ENCODE measurements at regions not wholly inside any gene's neighbourhood (a gene's known extent, or its start where the extent isn't known, plus 50 kb on each side); places are given as distances from the start of the nearest gene placed in this dataset.

DNA sequence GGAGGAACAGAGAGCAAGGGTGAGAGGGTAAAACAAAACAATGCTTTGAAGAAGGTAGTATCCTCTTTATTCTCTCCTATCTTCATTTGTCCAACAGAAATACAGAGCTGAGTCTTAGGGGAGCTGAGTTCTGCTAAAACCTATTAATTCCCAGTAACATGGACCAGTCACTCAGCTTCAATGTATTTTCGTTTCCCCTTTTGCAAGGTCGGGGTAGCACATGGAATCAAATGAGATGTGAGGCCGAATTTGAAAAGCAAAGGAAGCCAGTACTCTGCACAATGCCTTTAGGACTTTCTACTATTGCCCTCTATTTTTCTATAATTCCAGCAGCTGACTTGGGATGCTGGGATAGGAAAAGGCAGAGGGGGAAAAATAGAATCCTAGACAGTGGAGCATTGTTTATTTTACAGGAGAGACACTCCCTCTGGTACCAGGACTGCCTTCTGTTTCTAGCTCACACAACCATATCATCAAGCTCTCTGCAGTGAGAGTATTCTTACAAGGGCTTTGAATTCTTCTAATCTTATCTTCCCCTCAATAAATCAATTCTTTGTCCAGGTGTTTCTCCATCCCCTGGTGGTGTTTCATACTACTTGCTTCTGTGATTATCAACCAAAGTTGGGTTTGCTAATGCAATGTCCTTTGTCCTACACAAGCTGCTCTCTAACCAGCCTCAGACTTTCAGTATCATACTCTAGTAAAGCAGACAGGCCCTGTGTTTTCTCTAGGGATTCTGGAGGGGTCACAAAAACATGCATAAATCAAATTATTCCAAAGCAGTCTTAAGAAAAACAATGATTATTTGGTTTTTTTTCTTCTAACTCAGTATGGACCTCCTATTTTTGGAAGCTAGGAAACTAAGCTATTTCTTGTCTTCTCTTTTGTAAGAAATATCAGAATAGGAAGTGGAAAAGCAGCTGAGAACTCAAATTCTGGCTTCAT is 341.5 kb downstream of the OSTF1 start:
- Histone ChIP-seq H2AFZ (ENCODE audit: low read depth, low read length, poor library complexity, severe bottlenecking) (no peak overlapping the region), H3K79me2 (ENCODE audit: insufficient read depth, low read length) (no peaks in the 10 kb centered on the region), H3K9me3 (ENCODE audit: control insufficient read depth in 1 of 2, insufficient read depth in 1 of 2, low read depth in 1 of 2, low read length in 2 of 2) (no peaks in the 10 kb centered on the region), H3K36me3 (ENCODE audit: control insufficient read depth in 1 of 2, insufficient read depth in 2 of 2, low read length in 2 of 2) (no peaks in the 10 kb centered on the region), H3K9ac (ENCODE audit: low read length) (no peak overlapping the region), H3K27ac (ENCODE audit: low read depth, low read length) (no peak overlapping the region), H3K27me3 (ENCODE audit: insufficient read depth, low read length) (peaks cover 18% of the 10 kb centered on the region), H3K4me3 (replicated peaks in 1 of 2; ENCODE audit: low read depth in 1 of 2, low read length in 2 of 2) (no peak overlapping the region), H3K4me1 (ENCODE audit: control insufficient read depth in 1 of 2, insufficient read depth in 2 of 2, low read length in 2 of 2) (no peaks in the 10 kb centered on the region), H3K4me2 (ENCODE audit: low read length) (no peak overlapping the region), H4K20me1 (ENCODE audit: insufficient read depth) (no peaks in the 10 kb centered on the region), H3K9me2 (ENCODE audit: insufficient read depth) (no peaks in the 10 kb centered on the region)
- CTCF ChIA-PET, result no interaction called here
- no peak for TF ChIP-seq POLR2AphosphoS5 (IDR thresholded peaks at IDR 0.05; ENCODE audit: low read depth, low read length)
- TF ChIP-seq EZH2phosphoT487 (IDR thresholded peaks at IDR 0.05; ENCODE audit: borderline replicate concordance), result no peak
- TF ChIP-seq SRF (IDR thresholded peaks at IDR 0.05; ENCODE audit: low read depth), result no peak
- TF ChIP-seq, protein P1, sequence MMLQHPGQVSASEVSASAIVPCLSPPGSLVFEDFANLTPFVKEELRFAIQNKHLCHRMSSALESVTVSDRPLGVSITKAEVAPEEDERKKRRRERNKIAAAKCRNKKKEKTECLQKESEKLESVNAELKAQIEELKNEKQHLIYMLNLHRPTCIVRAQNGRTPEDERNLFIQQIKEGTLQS (IDR thresholded peaks at IDR 0.05), result no peak
- TF ChIP-seq CBX3 (IDR thresholded peaks at IDR 0.05; ENCODE audit: low read depth), result no peak
- no peak for TF ChIP-seq ZNF274 (IDR thresholded peaks at IDR 0.05; ENCODE audit: low read depth, low read length)
- TF ChIP-seq, protein P2, sequence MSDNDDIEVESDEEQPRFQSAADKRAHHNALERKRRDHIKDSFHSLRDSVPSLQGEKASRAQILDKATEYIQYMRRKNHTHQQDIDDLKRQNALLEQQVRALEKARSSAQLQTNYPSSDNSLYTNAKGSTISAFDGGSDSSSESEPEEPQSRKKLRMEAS (IDR thresholded peaks at IDR 0.05), result no peak
- TF ChIP-seq SIN3A (IDR thresholded peaks at IDR 0.05; ENCODE audit: low read depth), result no peak
- TF ChIP-seq YY1 (IDR thresholded peaks at IDR 0.05; ENCODE audit: extremely low read depth, insufficient replicate concordance, low read depth, low read length), result no peak
- no peak for TF ChIP-seq ELF1 (IDR thresholded peaks at IDR 0.05; ENCODE audit: borderline replicate concordance, low read depth)
- no peak for ATAC-seq
- RAD21 ChIA-PET (ENCODE audit: low non-redundant PET in 1 of 2, low total read pairs in 2 of 2, uncharacterized antibody in 2 of 2, unreplicated experiment in 2 of 2), result no interaction called here
- POLR2A ChIA-PET, result no interaction called here
- no peak for DNase-seq (ENCODE audit: low read depth, low spot score)
- intact Hi-C loops (cut with micrococcal nuclease), result no loop called here
- no TSS peak for BruUV-seq (replicated peaks)
